ENCODE measurements at regions not wholly inside any gene's neighbourhood (a gene's known extent, or its start where the extent isn't known, plus 50 kb on each side); places are given as distances from the start of the nearest gene placed in this dataset.

GRCh38 chr13:33767140-33767539, 50.8 kb upstream of the RFC3 start:
- DNase-seq (ENCODE audit: low read depth), result no peak
- TF ChIP-seq CTCF (IDR thresholded peaks at IDR 0.05; ENCODE audit: low read length, missing control alignments), result no peak
- H3K4me3 ChIP-seq (replicated peaks; ENCODE audit: low read depth, low read length), result no peak overlapping the region
